ENCODE measurements at regions not wholly inside any gene's neighbourhood (a gene's known extent, or its start where the extent isn't known, plus 50 kb on each side); places are given as distances from the start of the nearest gene placed in this dataset.

- Mint-ChIP-seq H3K27me3 (no peaks in the 10 kb centered on the region), H3K9me3 (no peaks in the 10 kb centered on the region), H3K36me3 (ENCODE audit: low read depth) (no peaks in the 10 kb centered on the region), H3K4me1 (ENCODE audit: low read depth) (no peaks in the 10 kb centered on the region), H3K27ac (no peak overlapping the region), H3K4me3 (no peak overlapping the region)
Measured at GRCh38 chr5:124444147-124444775, 302.2 kb downstream of the ZNF608 start.

DNA sequence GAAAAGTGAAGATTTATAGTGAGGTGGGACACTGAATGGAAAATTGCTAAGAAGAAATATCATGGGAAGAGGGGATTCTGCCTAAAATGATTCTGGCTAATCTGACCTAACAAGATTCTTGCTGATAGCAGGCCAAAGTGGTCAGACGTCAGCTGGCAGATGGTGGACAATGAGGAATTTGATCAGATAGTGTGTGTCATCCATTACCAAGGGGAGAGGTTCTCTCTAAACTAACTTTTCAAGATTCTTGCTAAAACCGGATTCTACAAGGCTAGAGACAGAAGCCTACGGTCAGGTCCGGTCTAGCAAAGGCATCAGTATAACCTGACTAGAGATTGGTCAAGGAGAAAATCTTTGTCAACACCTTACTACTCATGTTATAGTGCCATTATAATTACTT lies 306.0 kb downstream of the ZNF608 start:
- no peaks in the 10 kb centered on the region for H3K4me1 Mint-ChIP-seq (ENCODE audit: low read depth)
- H3K27ac Mint-ChIP-seq = no peak overlapping the region
- H3K4me3 Mint-ChIP-seq = no peak overlapping the region
- H3K36me3 Mint-ChIP-seq (ENCODE audit: low read depth) = no peaks in the 10 kb centered on the region
- H3K9me3 Mint-ChIP-seq = no peaks in the 10 kb centered on the region
- no peaks in the 10 kb centered on the region for H3K27me3 Mint-ChIP-seq

DNA sequence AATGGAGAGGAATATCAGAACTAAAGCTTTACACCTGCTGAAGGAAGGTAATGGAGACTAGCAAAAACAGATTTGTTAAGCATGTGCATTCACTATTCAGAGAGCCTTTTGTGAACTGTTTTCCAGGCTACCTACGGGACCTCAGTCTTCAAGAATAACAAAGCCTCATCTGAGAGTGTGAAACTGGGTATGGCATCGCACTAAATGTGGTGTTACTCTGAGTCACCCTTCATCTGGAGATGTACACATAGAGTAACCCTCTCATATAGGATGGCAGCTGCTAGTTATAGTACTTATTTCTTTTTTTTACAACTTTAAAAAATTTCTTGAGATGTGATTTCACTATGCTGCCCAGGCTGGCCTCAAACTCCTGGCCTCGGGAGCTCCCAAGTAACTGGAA lies 306.8 kb downstream of the ZNF608 start:
- H3K36me3 Mint-ChIP-seq (ENCODE audit: low read depth) = no peaks in the 10 kb centered on the region
- no peaks in the 10 kb centered on the region for H3K9me3 Mint-ChIP-seq
- H3K27me3 Mint-ChIP-seq = no peaks in the 10 kb centered on the region
- no peaks in the 10 kb centered on the region for H3K4me1 Mint-ChIP-seq (ENCODE audit: low read depth)
- H3K27ac Mint-ChIP-seq = no peak overlapping the region
- H3K4me3 Mint-ChIP-seq = no peak overlapping the region

GRCh38 chr5:124438903-124439281 lies 307.5 kb downstream of the ZNF608 start:
- H3K36me3 Mint-ChIP-seq (ENCODE audit: low read depth) = no peaks in the 10 kb centered on the region
- no peaks in the 10 kb centered on the region for H3K9me3 Mint-ChIP-seq
- no peaks in the 10 kb centered on the region for H3K27me3 Mint-ChIP-seq
- no peak overlapping the region for H3K27ac Mint-ChIP-seq
- no peak overlapping the region for H3K4me3 Mint-ChIP-seq
- H3K4me1 Mint-ChIP-seq (ENCODE audit: low read depth) = no peaks in the 10 kb centered on the region

DNA sequence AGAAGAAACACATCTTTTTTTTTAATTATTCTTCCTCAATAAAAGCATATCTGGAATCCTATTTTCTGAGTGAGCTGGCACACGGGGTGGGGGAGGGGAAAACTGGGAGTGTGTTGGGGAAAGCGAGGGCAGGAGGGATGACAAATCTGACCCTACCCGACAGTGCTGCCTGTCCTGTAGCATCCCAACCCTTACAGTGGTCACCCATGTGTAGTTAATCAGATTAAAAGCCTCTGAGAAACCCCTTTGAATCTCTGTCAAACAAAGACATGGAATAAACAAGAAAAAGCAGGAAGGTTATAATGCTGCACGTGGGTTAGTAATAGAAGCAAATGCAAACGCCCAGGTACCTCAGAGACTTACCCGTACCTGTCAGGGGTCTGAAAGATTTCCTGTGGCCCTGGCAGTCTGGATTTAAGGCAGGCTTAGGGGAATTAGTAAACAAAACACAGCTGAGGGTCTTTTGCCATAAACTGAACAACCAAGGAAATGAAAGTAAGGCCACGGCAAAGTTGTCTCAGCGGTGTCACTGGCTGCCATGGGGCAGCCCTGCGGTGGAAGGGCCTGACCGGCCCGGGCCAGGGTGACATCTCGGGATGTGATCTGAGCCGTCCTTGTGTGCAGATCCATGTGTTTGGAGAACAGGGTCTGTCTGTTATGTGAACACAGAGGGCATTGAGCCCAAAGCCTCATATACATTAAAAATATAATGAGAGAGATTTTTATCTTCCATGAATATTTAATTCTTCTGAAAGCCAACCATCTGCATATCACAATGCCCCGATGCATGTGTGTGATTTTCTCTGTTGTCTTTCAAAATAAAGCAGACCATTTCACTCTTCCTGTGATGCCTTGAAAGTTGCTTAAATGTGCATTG lies 308.2 kb downstream of the ZNF608 start:
- Mint-ChIP-seq H3K9me3 (no peaks in the 10 kb centered on the region), H3K4me1 (ENCODE audit: low read depth) (no peaks in the 10 kb centered on the region), H3K4me3 (no peak overlapping the region), H3K36me3 (ENCODE audit: low read depth) (no peaks in the 10 kb centered on the region), H3K27ac (no peak overlapping the region), H3K27me3 (no peaks in the 10 kb centered on the region)

DNA sequence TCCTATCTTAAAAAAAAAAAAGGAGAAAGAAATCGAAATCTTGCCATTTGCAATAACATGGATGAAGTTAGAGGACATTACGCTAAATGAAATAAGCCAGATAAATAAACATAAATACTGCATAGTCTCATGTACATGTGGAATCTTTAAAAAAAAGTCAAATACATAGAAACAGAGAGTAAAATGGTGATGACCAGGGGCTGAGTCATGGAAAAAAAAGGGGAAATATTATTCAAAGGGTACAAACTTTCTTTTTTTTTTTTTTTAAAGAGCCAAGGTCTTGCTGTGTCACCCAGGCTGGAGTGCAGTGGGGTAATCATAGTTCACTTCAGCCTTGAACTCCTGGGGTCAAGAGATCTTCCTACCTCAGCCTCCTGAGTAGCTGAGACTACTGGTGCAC lies 310.1 kb downstream of the ZNF608 start:
- Mint-ChIP-seq H3K4me1 (ENCODE audit: low read depth) (no peaks in the 10 kb centered on the region), H3K4me3 (no peak overlapping the region), H3K36me3 (ENCODE audit: low read depth) (no peaks in the 10 kb centered on the region)

DNA sequence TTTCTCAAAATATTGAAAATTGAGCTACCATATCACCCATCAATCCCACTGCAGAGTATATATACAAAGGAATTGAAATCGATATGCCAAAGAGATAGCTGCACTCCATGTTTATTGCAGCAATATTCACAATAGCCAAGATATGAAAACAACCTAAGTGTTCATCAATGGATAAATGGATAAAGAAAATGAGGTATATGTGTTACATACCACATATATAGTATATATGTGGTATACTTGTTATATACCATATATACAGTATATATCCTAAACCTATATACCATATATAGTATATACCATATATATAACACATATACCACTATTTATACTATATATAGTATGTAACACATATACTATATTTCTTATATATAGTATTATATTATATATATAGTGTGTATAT lies 313.3 kb downstream of the ZNF608 start:
- H3K36me3 Mint-ChIP-seq (ENCODE audit: low read depth) = no peaks in the 10 kb centered on the region
- no peak overlapping the region for H3K27ac Mint-ChIP-seq
- H3K9me3 Mint-ChIP-seq = peaks cover 13% of the 10 kb centered on the region
- H3K4me1 Mint-ChIP-seq (ENCODE audit: low read depth) = no peaks in the 10 kb centered on the region
- H3K27me3 Mint-ChIP-seq = no peaks in the 10 kb centered on the region
- no peak overlapping the region for H3K4me3 Mint-ChIP-seq

More for the DNA sequence above, 310.1 kb downstream of the ZNF608 start:
- H3K27me3 Mint-ChIP-seq = no peaks in the 10 kb centered on the region
- H3K9me3 Mint-ChIP-seq = no peaks in the 10 kb centered on the region
- H3K27ac Mint-ChIP-seq = no peak overlapping the region

GRCh38 chr5:124421584-124421983 lies 324.9 kb downstream of the ZNF608 start:
- Mint-ChIP-seq H3K4me3 (no peak overlapping the region), H3K9me3 (peaks cover 6% of the 10 kb centered on the region), H3K4me1 (ENCODE audit: low read depth) (no peaks in the 10 kb centered on the region), H3K36me3 (ENCODE audit: low read depth) (no peaks in the 10 kb centered on the region), H3K27me3 (no peaks in the 10 kb centered on the region), H3K27ac (no peak overlapping the region)

DNA sequence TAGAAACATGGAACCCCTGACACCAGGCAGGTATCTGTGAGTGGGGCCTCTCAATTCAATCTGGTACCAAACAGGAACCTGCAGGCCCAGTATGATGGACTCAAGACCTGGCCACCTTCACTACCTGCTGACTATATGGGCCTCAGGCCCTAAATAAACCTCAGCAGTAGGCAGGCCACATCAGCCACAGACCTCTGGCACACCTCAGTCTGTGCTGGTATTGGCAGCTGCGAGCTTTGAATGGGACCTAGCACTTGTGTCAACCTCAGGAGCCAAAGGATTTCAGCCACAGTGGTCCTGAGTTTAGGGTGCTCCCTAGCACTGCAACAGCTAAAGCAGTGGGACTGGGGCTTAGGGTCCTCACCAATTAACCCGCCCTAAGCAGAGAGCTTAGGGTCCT lies 325.5 kb downstream of the ZNF608 start:
- Mint-ChIP-seq H3K9me3 (peaks cover 6% of the 10 kb centered on the region), H3K27ac (no peak overlapping the region), H3K4me3 (no peak overlapping the region), H3K27me3 (no peaks in the 10 kb centered on the region), H3K36me3 (ENCODE audit: low read depth) (no peaks in the 10 kb centered on the region), H3K4me1 (ENCODE audit: low read depth) (no peaks in the 10 kb centered on the region)

DNA sequence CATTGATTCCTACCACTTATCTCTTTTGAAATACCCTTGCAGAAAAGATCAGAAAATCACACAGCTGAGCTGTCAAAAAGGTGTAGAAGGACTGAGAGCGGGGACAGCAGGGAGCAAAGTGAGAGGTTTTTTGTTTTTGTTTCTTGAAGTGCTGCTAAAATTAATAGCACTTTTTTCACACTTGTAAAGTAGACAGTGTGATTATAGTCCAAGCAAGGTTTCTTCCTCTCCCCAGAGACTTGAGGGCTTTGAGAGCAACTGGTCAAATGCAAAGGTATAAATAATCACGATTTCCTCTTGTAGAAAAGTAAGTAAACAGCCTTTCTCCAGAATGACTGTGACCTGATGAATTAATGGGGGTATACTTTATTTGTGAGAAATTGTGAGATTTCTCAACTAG lies 326.9 kb downstream of the ZNF608 start:
- Mint-ChIP-seq H3K36me3 (ENCODE audit: low read depth) (no peaks in the 10 kb centered on the region), H3K4me3 (no peak overlapping the region), H3K4me1 (ENCODE audit: low read depth) (no peaks in the 10 kb centered on the region), H3K9me3 (peaks cover 6% of the 10 kb centered on the region), H3K27me3 (no peaks in the 10 kb centered on the region), H3K27ac (no peak overlapping the region)

DNA sequence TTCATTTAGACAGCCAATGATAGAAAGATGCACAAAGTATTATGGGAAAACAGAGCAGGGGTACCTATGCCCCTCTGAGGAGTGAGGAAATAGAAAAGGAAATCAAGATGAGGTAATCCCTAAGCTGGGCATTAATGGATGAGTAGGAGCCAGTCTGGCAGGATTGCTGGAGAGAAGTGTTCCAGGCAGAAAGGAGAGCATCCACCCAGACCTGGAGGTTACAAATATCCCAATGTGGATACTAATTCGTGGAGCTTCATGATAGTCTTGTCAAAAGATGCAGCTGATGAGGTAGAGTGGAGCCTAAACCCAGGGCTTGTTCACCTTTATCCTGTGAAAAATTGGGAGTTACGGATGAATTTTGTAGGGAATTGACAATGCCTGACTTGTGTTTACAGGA lies 328.0 kb downstream of the ZNF608 start:
- Mint-ChIP-seq H3K9me3 (no peaks in the 10 kb centered on the region), H3K27ac (no peak overlapping the region), H3K4me1 (ENCODE audit: low read depth) (no peaks in the 10 kb centered on the region), H3K4me3 (no peak overlapping the region), H3K27me3 (no peaks in the 10 kb centered on the region), H3K36me3 (ENCODE audit: low read depth) (no peaks in the 10 kb centered on the region)

GRCh38 chr5:124417196-124417595 lies 329.2 kb downstream of the ZNF608 start:
- Mint-ChIP-seq H3K27ac (no peak overlapping the region), H3K9me3 (peaks cover 5% of the 10 kb centered on the region), H3K36me3 (ENCODE audit: low read depth) (no peaks in the 10 kb centered on the region), H3K4me3 (no peak overlapping the region), H3K4me1 (ENCODE audit: low read depth) (no peaks in the 10 kb centered on the region), H3K27me3 (no peaks in the 10 kb centered on the region)

- Mint-ChIP-seq H3K27me3 (no peaks in the 10 kb centered on the region), H3K4me1 (ENCODE audit: low read depth) (no peaks in the 10 kb centered on the region), H3K9me3 (peaks cover 5% of the 10 kb centered on the region), H3K27ac (no peak overlapping the region), H3K4me3 (no peak overlapping the region), H3K36me3 (ENCODE audit: low read depth) (no peaks in the 10 kb centered on the region)
Measured at GRCh38 chr5:124416627-124417026, 329.8 kb downstream of the ZNF608 start.

GRCh38 chr5:124414973-124415372 lies 331.5 kb downstream of the ZNF608 start:
- H3K27me3 Mint-ChIP-seq = no peaks in the 10 kb centered on the region
- no peak overlapping the region for H3K4me3 Mint-ChIP-seq
- no peak overlapping the region for H3K27ac Mint-ChIP-seq
- peaks cover 5% of the 10 kb centered on the region for H3K4me1 Mint-ChIP-seq (ENCODE audit: low read depth)
- H3K9me3 Mint-ChIP-seq = peaks cover 5% of the 10 kb centered on the region
- no peaks in the 10 kb centered on the region for H3K36me3 Mint-ChIP-seq (ENCODE audit: low read depth)

- no peak overlapping the region for H3K4me3 Mint-ChIP-seq
- H3K36me3 Mint-ChIP-seq (ENCODE audit: low read depth) = no peaks in the 10 kb centered on the region
- peaks cover 5% of the 10 kb centered on the region for H3K4me1 Mint-ChIP-seq (ENCODE audit: low read depth)
- no peaks in the 10 kb centered on the region for H3K27me3 Mint-ChIP-seq
- H3K9me3 Mint-ChIP-seq = peaks cover 5% of the 10 kb centered on the region
- no peak overlapping the region for H3K27ac Mint-ChIP-seq
Measured at GRCh38 chr5:124410539-124411488, 335.6 kb downstream of the ZNF608 start.

Measured in stimulated activated naive CD8-positive, alpha-beta T cell treated with anti-CD3 and anti-CD28 coated beads, Interleukin-15, Interleukin-2, amounts not matched to agents 100 ng/mL and 50 ng/mL, for 24 hours (primary cell).